HG03064 (cell line): ENCODE measurements at regions not wholly inside any gene's neighbourhood (a gene's known extent, or its start where the extent isn't known, plus 50 kb on each side); places are given as distances from the start of the nearest gene placed in this dataset.
"Not testable (repeated sequence)": the region's sequence is repeated elsewhere in the genome, so short reads cannot be mapped to it uniquely, and the experiment has no call there.

ENCODE experiments used
- ATAC-seq: cut with Tn5 transposase; IDR thresholded peaks from one replicate; pipeline ENCODE4 v1.9.1; 2021; ENCODE audit warnings: low read depth; ENCODE audit not compliant: unreplicated experiment

GRCh38 chr10:9819756-9820494, 1197.7 kb upstream of the CELF2 start:
- ATAC-seq: no peak

- no peak for ATAC-seq
Measured at GRCh38 chr10:9823268-9823930, 1194.3 kb upstream of the CELF2 start.

- ATAC-seq: no peak
Measured at GRCh38 chr10:9824631-9825071, 1193.0 kb upstream of the CELF2 start.

GRCh38 chr10:9825491-9826018, 1192.1 kb upstream of the CELF2 start:
- no peak for ATAC-seq

DNA sequence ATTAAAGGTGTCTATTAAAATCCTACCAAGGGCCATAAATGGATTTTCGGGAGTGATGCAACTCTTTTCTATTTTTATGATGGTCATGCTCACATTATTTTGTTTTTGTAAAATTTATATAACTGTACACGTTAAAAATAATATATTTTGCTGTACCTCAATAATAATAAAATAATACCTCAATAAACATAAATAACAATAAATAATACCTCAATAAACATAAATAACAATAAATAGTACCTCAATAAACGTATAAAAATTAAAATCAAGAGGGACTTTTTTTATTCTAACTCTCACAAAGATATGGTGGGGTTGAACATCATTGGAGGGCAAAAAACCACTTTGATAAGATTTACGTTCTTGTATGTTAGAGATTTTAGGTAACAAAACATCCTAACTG, 1189.6 kb upstream of the CELF2 start:
- no peak for ATAC-seq

DNA sequence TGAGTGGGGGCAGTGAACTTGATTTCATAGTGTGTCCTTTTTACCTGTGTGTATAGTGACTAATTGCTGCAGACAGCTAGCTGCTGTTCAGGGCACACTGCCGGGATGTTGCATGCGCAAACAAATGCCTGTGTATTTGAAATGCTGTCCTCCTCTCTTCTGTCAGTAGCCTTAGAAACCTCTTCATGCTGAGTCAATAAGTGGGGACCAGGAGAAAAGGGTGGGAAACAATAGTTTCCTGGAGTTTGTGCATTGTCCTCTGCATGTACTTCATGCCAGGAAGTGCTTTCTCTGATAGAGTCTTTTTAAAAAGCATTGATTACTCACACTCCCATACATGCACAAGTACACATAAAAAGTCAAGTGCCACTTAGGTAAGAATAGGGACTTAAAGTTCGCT, 1183.7 kb upstream of the CELF2 start:
- no peak for ATAC-seq

DNA sequence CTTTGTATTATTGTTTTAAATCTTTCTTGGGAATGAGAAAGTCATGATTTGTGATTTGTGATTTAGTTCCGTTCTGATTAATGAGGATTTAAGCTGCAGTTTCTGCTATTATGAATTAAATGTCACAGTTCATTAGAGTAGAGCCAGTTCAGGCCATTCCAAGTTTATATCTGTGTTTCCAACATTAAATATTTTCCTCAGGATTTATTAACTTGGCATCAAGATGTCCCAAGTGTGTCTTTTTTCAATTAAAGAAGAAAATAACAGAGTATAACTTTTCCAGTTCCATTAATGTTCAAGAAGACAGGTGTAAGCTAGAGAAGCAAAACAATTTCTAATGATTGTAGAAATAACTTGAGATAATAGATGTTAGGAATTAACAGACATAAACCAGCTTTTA, 1183.2 kb upstream of the CELF2 start:
- no peak for ATAC-seq

DNA sequence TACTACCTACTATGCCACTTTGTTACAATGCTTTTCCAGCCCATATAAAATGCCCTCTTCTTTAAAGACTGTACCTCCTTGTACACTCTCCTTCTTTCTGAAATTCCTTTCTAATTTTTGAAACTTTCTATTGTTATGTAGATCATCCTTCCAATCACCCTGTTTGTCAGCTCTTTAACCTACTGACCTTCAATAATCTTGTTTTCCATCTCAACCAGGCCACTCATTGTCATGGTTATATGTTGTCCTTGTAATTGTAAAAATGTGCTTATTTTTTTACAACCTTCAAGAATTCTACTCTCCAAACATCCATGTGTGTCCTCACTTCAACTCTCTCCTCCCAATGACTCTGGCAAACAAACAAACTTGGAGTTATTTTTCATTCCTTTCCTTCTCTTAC, 1172.6 kb upstream of the CELF2 start:
- ATAC-seq: no peak

- no peak for ATAC-seq
Measured at GRCh38 chr10:9848278-9848677, 1169.4 kb upstream of the CELF2 start.

DNA sequence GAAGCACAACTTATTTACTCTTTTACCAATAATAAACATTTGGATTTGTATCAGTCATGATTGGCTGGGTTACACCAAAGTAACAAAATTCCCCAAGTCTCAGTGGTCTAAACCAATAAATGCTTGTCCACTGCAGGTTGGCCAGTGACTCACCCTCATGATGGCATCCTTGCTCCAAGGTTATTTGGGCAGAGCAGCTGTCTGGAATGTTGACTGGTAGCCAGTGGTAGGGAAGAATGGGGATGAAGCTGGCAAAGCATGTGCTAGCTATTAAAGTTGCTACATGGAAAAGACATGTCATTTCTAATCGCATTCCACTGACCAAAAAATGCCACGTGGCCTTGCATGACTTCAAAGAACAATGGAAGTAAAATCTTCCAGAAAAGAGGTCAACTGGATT, 1168.7 kb upstream of the CELF2 start:
- ATAC-seq: no peak

GRCh38 chr10:9850415-9850814, 1167.3 kb upstream of the CELF2 start:
- no peak for ATAC-seq

DNA sequence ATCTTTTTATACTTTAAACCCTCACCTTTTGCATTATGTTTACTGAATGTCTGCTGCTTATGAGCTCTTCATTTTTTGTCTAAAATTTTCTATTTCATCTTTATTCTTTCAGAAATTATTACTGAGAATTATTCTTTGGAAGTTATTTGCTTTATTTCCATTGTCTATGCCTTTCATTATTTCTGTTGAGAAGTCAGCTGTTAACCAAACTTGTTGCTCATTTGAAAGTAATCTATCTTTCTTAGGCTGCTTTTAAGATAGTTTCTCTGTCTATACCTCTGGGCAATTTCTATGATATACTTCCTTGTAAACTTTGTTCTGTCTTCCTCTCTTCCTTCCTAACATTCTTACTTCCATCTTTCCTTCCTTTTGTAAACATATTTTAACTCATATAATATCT, 1165.9 kb upstream of the CELF2 start:
- ATAC-seq: no peak

GRCh38 chr10:9853405-9854355, 1164.0 kb upstream of the CELF2 start:
- no peak for ATAC-seq

GRCh38 chr10:9855451-9855850, 1162.2 kb upstream of the CELF2 start:
- ATAC-seq: not testable (repeated sequence)

DNA sequence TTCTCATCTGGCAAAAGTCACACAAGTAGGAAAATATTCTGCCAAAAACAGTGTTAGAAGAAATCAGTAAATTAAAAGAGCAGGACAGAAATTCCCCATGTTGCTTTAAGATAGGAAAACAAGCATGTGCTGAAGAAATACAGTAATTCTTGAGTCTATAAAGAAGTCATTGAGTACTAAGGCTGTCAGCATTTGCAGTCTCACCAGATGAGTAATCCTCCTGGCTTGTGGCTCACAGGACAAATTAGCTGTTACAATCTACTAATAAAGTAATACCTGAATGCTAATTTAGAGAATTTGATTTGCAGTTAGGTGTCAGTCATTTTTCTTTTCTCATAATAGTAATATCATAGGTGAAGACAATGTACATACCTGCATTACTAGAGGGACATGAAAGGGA, 1158.9 kb upstream of the CELF2 start:
- ATAC-seq: no peak

- no peak for ATAC-seq
Measured at GRCh38 chr10:9860045-9860444, 1157.6 kb upstream of the CELF2 start.

DNA sequence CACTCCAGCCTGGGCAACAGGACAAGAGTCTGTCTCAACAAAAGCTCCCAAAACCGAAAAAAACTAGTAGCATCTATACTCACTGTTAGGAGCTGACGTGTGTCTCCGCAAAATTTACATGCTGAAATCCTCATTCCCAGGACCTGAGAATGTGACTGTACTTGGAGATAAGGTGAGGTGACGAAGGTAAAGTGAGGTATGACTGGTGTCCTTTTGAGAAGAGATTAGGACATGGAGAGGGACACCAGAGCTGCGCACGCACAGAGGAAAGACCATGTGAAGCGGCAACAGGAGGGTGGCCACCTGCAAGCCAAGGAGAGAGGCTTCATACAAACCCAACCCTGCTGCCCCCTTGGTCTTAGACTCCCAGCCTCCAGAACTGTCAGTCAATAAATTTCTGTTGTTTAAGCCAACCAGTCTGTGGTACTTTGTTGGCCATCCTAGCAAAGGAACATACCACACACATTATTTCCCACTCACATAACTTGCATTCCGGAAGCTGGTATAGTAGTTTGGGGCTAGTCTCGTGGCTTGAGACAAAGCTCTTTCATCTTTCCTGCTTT, 1154.0 kb upstream of the CELF2 start:
- no peak for ATAC-seq

GRCh38 chr10:9868499-9868898, 1149.2 kb upstream of the CELF2 start:
- no peak for ATAC-seq

DNA sequence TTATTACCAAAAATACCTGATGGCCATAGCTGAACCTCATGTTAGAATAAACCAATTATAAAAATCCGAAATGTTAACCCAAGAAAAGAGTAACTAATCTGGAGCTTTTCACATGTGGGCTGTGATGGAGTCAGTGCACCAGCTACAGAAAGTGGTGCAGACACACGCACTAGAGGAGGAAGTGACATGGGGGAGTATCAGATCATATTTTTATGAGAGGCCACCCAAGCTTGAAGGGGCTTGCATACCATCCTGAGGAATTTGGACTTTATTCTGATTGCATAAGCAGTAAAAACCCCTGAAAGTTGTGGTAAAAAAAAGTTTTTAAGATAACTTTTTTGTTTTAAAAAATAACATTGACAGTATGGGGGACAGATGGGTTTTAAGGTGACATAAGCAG, 1148.5 kb upstream of the CELF2 start:
- ATAC-seq: no peak

DNA sequence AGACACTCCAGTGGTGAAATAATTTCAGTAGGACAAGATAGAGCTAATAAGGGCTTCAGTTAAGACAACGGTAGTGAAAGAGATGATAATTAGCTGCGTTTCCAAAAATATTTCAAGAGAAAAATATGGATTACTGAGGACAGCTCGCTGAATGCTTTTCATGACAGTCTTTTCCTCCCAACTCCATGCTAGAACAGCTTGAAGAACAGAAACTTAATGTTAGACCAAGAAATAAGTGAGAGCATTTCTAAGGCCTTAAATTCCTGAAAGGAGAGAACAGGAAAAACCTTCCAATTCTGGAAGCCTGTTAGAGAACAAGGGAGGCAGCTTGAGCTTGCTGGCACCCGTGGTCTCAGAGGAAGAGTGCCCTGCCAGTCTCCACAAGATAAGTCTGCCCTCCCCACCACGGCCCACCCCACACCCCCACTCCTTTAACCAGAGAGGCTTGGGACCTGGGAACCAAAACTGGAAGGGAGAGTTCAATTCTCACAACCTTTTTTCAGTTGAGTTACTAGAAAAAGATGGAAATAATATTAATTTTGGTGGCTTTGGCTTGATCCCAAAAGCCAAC, 1148.0 kb upstream of the CELF2 start:
- no peak for ATAC-seq
